Loucy (cell line): ENCODE measurements at regions not wholly inside any gene's neighbourhood (a gene's known extent, or its start where the extent isn't known, plus 50 kb on each side); places are given as distances from the start of the nearest gene placed in this dataset.

Experiments
- EZH2phosphoT487 ChIP-seq: fragments of 200-600 bp; IDR thresholded peaks from 2 replicates; pipeline ENCODE4 v1.6.1; 2018; ENCODE audit warnings: antibody characterized with exemption, mild to moderate bottlenecking, moderate library complexity, borderline replicate concordance
- TF ChIP-seq, protein P1 (sequence below): fragments of 200-600 bp; sonication (generic); conservative IDR thresholded peaks from 2 replicates; pipeline ENCODE4 v1.5.1; 2014; ENCODE audit warnings: mild to moderate bottlenecking, antibody characterized with exemption, low read length

DNA sequence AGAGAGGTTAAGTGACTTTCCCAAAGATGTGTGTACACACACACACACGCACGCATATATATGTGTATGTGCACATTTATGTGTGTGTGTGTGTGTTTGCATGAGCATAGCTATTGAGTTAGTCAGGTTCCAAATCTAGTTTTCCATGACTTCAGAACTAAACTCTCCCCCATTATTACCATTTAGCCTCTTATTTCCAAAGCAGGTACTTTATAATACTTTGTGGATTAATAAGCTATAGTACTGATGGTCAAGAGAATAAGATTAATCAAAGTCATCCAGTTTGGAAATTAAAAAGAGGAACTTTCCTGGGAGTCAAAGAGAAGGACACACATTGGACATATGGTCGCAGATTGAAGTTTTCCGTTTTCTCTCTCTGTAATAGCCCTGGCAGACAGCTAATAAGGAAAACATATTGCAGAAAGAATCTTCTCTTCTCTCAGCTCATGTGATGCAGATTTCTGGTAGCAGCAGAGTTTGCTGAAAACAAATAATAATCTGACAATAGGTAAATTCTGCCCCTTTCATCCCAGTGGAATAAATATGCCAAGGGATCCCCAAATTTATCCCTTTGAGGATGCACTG, 410.9 kb upstream of the TCF4 start:
- TF ChIP-seq, protein P1, sequence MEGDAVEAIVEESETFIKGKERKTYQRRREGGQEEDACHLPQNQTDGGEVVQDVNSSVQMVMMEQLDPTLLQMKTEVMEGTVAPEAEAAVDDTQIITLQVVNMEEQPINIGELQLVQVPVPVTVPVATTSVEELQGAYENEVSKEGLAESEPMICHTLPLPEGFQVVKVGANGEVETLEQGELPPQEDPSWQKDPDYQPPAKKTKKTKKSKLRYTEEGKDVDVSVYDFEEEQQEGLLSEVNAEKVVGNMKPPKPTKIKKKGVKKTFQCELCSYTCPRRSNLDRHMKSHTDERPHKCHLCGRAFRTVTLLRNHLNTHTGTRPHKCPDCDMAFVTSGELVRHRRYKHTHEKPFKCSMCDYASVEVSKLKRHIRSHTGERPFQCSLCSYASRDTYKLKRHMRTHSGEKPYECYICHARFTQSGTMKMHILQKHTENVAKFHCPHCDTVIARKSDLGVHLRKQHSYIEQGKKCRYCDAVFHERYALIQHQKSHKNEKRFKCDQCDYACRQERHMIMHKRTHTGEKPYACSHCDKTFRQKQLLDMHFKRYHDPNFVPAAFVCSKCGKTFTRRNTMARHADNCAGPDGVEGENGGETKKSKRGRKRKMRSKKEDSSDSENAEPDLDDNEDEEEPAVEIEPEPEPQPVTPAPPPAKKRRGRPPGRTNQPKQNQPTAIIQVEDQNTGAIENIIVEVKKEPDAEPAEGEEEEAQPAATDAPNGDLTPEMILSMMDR: no peak
- no peak for TF ChIP-seq EZH2phosphoT487
